ENCODE measurements at regions not wholly inside any gene's neighbourhood (a gene's known extent, or its start where the extent isn't known, plus 50 kb on each side); places are given as distances from the start of the nearest gene placed in this dataset.

DNA sequence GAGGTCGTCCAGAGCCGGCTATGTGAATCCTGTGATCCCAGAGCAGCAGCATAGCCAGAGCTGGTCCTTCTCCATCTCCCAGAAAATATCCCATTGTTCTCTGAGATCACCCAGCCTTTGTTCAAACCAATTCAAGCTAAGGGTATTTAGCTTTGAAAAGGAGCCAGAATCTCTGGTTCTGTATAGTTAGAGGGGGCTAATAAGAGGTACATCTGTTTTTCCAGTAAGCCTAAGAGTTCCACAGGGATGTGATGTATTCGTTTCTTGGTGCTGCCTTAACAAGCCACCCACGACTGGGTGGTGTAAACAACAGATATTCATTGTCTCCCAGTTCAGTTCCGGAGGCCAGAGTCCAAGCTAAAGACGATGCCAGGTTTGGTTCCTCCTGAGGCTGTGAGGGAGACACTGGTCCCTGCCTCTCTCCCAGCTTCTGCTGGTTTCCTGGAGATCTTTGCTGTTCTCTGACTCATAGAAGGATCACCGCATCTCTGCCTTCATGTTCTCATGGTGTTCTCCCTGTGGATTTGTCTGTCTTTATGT is 344.8 kb downstream of the MTRR start:
- TF ChIP-seq POLR2A (IDR thresholded peaks at IDR 0.05; ENCODE audit: low read length) (no peak), CTCF (IDR thresholded peaks at IDR 0.05) (no peak), EP300 (IDR thresholded peaks at IDR 0.05) (no peak), SMC3 (IDR thresholded peaks at IDR 0.05) (no peak), MYC (IDR thresholded peaks at IDR 0.05; ENCODE audit: borderline replicate concordance, low read length) (no peak), NPAS2 (CRISPR knock-in tag; IDR thresholded peaks at IDR 0.05; ENCODE audit: borderline replicate concordance) (no peak), HDAC2 (IDR thresholded peaks at IDR 0.05) (no peak)
